ENCODE measurements at regions not wholly inside any gene's neighbourhood (a gene's known extent, or its start where the extent isn't known, plus 50 kb on each side); places are given as distances from the start of the nearest gene placed in this dataset.

DNA sequence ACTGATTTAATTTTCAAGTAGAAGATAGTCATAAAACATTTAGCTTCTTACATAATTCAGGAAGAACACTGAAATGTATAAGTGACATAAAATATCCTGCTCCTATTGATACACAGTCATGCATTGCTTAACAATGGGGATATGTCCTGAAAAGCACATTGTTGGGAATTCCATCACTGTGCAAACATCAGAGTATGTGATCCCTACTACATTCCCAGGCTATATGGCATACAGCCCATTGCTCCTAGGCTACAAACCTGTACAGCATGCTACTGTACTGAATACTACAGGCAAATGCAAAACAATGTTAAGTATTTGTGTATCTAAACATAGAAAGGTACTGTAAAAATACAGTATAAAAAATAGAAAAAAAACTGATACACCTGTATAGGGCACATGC is 723.9 kb upstream of the ARGLU1 start:
- Histone ChIP-seq H3K4me1 (ENCODE audit: control insufficient read depth in 3 of 3, insufficient read depth in 2 of 3, low read depth in 1 of 3, low read length in 2 of 3) (no peaks in the 10 kb centered on the region), H3K27me3 (ENCODE audit: control insufficient read depth in 3 of 3, insufficient read depth in 3 of 3, low read length in 3 of 3) (no peaks in the 10 kb centered on the region), H3K36me3 (ENCODE audit: control insufficient read depth in 3 of 3, insufficient read depth in 2 of 3, low read depth in 1 of 3, low read length in 3 of 3) (no peaks in the 10 kb centered on the region), H3K9me3 (ENCODE audit: control insufficient read depth in 2 of 2, insufficient read depth in 1 of 2, low read depth in 1 of 2, low read length in 1 of 2) (no peaks in the 10 kb centered on the region), H3K27ac (ENCODE audit: low read depth in 1 of 3, low read length in 2 of 3) (no peak overlapping the region), H3K4me3 (ENCODE audit: low read depth in 1 of 3, low read length in 3 of 3) (no peak overlapping the region)
- no peak for DNase-seq
- no peak for FAIRE-seq

DNA sequence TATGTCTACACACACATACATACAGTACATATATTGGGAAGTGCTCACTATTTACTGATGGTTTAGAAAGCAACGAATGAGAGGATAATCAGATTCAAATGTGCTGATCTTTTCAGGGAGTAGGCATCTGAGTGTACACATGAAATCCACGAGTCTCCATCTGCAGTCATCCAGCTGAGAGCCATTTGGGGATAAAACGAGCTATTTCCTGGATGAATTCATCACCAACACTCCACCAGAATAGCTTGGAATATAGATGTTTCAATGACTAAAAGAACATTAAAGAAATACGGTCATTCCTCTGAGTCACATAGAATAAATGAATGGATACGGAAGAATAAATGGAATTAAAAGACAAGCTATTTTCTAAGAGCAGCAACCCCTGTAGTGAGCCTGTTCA is 721.6 kb upstream of the ARGLU1 start:
- 66 to 70% (median 67%) methylated on average over 5 of the region's 5 CpGs for WGBS, 3 donors
- Histone ChIP-seq H3K9me3 (ENCODE audit: control insufficient read depth in 2 of 2, insufficient read depth in 1 of 2, low read depth in 1 of 2, low read length in 1 of 2) (no peaks in the 10 kb centered on the region), H3K27me3 (ENCODE audit: control insufficient read depth in 3 of 3, insufficient read depth in 3 of 3, low read length in 3 of 3) (no peaks in the 10 kb centered on the region), H3K4me1 (ENCODE audit: control insufficient read depth in 3 of 3, insufficient read depth in 2 of 3, low read depth in 1 of 3, low read length in 2 of 3) (no peaks in the 10 kb centered on the region), H3K36me3 (ENCODE audit: control insufficient read depth in 3 of 3, insufficient read depth in 2 of 3, low read depth in 1 of 3, low read length in 3 of 3) (no peaks in the 10 kb centered on the region), H3K27ac (ENCODE audit: low read depth in 1 of 3, low read length in 2 of 3) (no peak overlapping the region), H3K4me3 (ENCODE audit: low read depth in 1 of 3, low read length in 3 of 3) (no peak overlapping the region)
- DNase-seq (no peak), FAIRE-seq (no peak)

DNA sequence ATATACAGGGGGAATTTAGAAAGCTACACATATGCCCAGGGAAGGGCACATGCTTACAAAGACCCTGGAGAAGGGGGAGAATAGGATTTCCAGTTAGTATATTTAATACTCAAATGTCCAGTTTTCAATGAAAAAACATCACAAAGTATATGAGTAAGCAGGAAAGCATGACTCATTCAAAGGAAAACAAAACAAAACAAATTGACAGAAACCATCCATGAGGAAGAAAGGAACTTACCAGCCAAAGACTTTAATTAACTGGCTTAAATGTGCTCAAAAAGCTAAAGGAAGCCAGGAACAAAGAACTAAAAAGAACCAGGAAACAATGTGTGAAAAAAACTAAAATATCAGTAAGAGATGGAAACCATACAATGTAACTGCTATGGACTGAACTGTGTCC is 716.2 kb upstream of the ARGLU1 start:
- no peak overlapping the region for H3K4me3 ChIP-seq (ENCODE audit: low read depth in 1 of 3, low read length in 3 of 3)
- H3K27me3 ChIP-seq (ENCODE audit: control insufficient read depth in 3 of 3, insufficient read depth in 3 of 3, low read length in 3 of 3): no peaks in the 10 kb centered on the region
- FAIRE-seq (no peak), DNase-seq (no peak)
- H3K4me1 ChIP-seq (ENCODE audit: control insufficient read depth in 3 of 3, insufficient read depth in 2 of 3, low read depth in 1 of 3, low read length in 2 of 3): no peaks in the 10 kb centered on the region
- H3K27ac ChIP-seq (ENCODE audit: low read depth in 1 of 3, low read length in 2 of 3): no peak overlapping the region
- H3K9me3 ChIP-seq (ENCODE audit: control insufficient read depth in 2 of 2, insufficient read depth in 1 of 2, low read depth in 1 of 2, low read length in 1 of 2): no peaks in the 10 kb centered on the region
- no peaks in the 10 kb centered on the region for H3K36me3 ChIP-seq (ENCODE audit: control insufficient read depth in 3 of 3, insufficient read depth in 2 of 3, low read depth in 1 of 3, low read length in 3 of 3)

DNA sequence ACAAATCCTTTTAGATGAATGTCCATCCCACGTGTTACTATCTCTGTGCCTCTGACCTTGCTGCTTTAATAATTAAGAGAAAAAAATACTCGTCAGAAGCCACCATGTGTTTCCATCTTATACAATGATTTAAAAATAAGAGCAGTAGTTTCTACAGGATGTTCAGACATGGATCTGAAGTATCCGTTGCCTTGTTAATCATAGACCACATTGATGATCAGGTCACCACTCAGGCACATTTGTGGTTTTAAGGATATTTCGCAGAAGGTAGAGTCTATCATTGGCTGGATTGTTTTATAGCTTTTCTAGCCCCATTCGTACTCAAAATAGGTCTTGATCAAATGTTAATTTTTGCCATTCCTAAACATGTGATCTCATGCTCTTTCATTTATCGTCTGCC is 710.0 kb upstream of the ARGLU1 start:
- DNase-seq (no peak), FAIRE-seq (no peak)
- Histone ChIP-seq H3K4me1 (ENCODE audit: control insufficient read depth in 3 of 3, insufficient read depth in 2 of 3, low read depth in 1 of 3, low read length in 2 of 3) (no peaks in the 10 kb centered on the region), H3K27ac (ENCODE audit: low read depth in 1 of 3, low read length in 2 of 3) (no peak overlapping the region), H3K4me3 (ENCODE audit: low read depth in 1 of 3, low read length in 3 of 3) (no peak overlapping the region), H3K9me3 (ENCODE audit: control insufficient read depth in 2 of 2, insufficient read depth in 1 of 2, low read depth in 1 of 2, low read length in 1 of 2) (no peaks in the 10 kb centered on the region), H3K27me3 (ENCODE audit: control insufficient read depth in 3 of 3, insufficient read depth in 3 of 3, low read length in 3 of 3) (no peaks in the 10 kb centered on the region), H3K36me3 (ENCODE audit: control insufficient read depth in 3 of 3, insufficient read depth in 2 of 3, low read depth in 1 of 3, low read length in 3 of 3) (no peaks in the 10 kb centered on the region)
- 77 to 86% (median 81%) methylated on average over 6 of the region's 6 CpGs for whole genome bisulfite sequencing, 3 donors

DNA sequence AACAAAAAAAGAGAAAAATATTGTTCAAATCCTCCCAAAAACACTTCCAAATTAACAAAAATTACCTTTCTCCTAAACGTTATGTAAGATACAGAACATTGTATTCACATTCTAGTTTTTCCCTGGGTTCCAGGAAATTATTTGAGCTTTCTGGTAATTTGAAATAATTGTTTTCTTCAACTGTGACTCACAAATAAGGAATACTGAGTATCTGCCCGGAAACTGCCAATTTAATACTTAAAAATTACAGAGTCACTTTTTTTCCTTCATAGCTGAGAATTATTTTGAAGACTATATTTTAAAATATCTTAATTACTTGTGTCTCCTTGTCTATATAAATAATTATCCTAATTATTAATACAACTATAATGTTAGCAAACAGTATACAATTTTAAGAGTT is 709.0 kb upstream of the ARGLU1 start:
- DNase-seq (no peak), FAIRE-seq (no peak)
- Histone ChIP-seq H3K4me3 (ENCODE audit: low read depth in 1 of 3, low read length in 3 of 3) (no peak overlapping the region), H3K27ac (ENCODE audit: low read depth in 1 of 3, low read length in 2 of 3) (no peak overlapping the region), H3K36me3 (ENCODE audit: control insufficient read depth in 3 of 3, insufficient read depth in 2 of 3, low read depth in 1 of 3, low read length in 3 of 3) (no peaks in the 10 kb centered on the region), H3K27me3 (ENCODE audit: control insufficient read depth in 3 of 3, insufficient read depth in 3 of 3, low read length in 3 of 3) (no peaks in the 10 kb centered on the region), H3K9me3 (ENCODE audit: control insufficient read depth in 2 of 2, insufficient read depth in 1 of 2, low read depth in 1 of 2, low read length in 1 of 2) (no peaks in the 10 kb centered on the region), H3K4me1 (ENCODE audit: control insufficient read depth in 3 of 3, insufficient read depth in 2 of 3, low read depth in 1 of 3, low read length in 2 of 3) (no peaks in the 10 kb centered on the region)
- 68 to 71% (median 70%) methylated on average over 2 of the region's 2 CpGs for WGBS, 3 donors

DNA sequence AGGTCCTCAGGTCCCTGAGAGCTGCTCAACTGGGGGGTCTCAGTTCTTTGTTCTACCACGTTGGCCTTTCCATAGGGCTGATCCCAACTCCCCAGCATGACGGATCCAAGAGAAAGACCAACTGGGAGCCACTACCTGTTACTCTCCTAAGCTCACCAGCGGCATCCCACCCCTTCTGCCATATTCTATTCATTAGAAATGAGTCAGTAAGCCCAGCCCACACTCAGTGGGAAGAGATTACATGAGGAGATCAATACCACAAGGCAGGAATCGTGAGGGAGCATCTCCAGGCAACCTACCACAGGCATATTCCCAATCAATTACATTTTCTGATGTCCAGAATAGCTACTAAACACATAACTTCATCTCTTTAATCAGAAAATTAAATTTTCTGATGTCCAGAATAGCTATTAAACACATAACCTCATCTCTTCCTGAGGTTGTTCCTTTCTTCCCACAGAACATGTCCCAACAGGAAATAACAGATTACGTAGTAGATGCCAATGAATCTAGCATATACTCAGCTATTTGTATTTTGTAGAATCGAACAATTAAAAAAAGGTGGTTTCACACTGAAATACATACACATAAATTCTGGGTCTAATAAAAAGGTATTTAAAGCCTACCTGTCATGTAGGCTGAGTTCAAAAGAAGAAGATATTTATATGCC is 708.1 kb upstream of the ARGLU1 start:
- no peak for FAIRE-seq

DNA sequence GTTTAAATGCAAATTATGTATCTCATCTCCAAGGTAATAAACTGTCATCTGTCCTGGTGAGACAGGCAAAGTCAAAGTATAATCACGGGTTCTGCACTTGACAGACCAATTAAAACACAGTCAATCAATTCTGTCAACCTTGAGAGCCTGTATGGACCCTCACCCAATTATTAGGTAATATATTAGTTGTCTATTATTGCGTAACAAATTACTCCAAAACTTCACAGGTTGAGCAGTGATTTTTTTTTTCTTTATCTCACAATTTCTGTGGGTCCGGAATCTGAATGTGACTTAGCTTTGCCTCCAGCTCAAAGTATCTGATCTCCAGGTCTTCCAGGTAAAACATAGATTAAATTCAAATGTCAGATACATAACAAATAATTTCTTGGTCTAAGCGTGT is 707.4 kb upstream of the ARGLU1 start:
- H3K9me3 ChIP-seq (ENCODE audit: control insufficient read depth in 2 of 2, insufficient read depth in 1 of 2, low read depth in 1 of 2, low read length in 1 of 2): no peaks in the 10 kb centered on the region
- WGBS, 3 donors: 68 to 88% (median 72%) methylated on average over 4 of the region's 4 CpGs
- no peak for FAIRE-seq
- no peaks in the 10 kb centered on the region for H3K4me1 ChIP-seq (ENCODE audit: control insufficient read depth in 3 of 3, insufficient read depth in 2 of 3, low read depth in 1 of 3, low read length in 2 of 3)
- no peak overlapping the region for H3K4me3 ChIP-seq (ENCODE audit: low read depth in 1 of 3, low read length in 3 of 3)
- H3K27ac ChIP-seq (ENCODE audit: low read depth in 1 of 3, low read length in 2 of 3): no peak overlapping the region
- DNase-seq: no peak
- H3K27me3 ChIP-seq (ENCODE audit: control insufficient read depth in 3 of 3, insufficient read depth in 3 of 3, low read length in 3 of 3): no peaks in the 10 kb centered on the region
- H3K36me3 ChIP-seq (ENCODE audit: control insufficient read depth in 3 of 3, insufficient read depth in 2 of 3, low read depth in 1 of 3, low read length in 3 of 3): no peaks in the 10 kb centered on the region

More for the DNA sequence above, 708.1 kb upstream of the ARGLU1 start:
- no peak for DNase-seq
- Histone ChIP-seq H3K36me3 (ENCODE audit: control insufficient read depth in 3 of 3, insufficient read depth in 2 of 3, low read depth in 1 of 3, low read length in 3 of 3) (no peaks in the 10 kb centered on the region), H3K9me3 (ENCODE audit: control insufficient read depth in 2 of 2, insufficient read depth in 1 of 2, low read depth in 1 of 2, low read length in 1 of 2) (no peaks in the 10 kb centered on the region), H3K4me1 (ENCODE audit: control insufficient read depth in 3 of 3, insufficient read depth in 2 of 3, low read depth in 1 of 3, low read length in 2 of 3) (no peaks in the 10 kb centered on the region), H3K27ac (ENCODE audit: low read depth in 1 of 3, low read length in 2 of 3) (no peak overlapping the region), H3K4me3 (ENCODE audit: low read depth in 1 of 3, low read length in 3 of 3) (no peak overlapping the region), H3K27me3 (ENCODE audit: control insufficient read depth in 3 of 3, insufficient read depth in 3 of 3, low read length in 3 of 3) (no peaks in the 10 kb centered on the region)
- WGBS, 3 donors: 68 to 76% (median 69%) methylated on average over 6 of the region's 6 CpGs

DNA sequence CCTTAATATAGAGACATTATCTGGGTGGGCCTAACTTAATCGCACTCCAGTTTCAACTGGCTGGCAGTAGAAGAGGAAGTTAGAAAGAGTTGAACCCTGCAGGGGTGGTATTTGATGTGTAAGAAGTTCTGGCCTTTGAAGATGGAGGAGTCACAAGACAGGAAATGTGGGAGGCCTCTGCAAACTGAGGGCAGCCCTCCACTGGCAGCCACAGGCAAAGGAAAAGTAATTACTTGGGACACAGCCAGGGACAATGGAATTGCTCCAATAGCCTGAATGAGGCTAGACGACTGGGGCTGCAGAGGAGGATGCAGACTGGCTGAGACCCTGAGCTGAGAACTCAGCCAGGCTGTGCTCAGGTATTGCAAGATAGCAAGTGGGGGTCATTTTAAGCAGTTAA is 703.3 kb upstream of the ARGLU1 start:
- Histone ChIP-seq H3K4me1 (ENCODE audit: control insufficient read depth in 3 of 3, insufficient read depth in 2 of 3, low read depth in 1 of 3, low read length in 2 of 3) (no peaks in the 10 kb centered on the region), H3K27ac (ENCODE audit: low read depth in 1 of 3, low read length in 2 of 3) (no peak overlapping the region), H3K27me3 (ENCODE audit: control insufficient read depth in 3 of 3, insufficient read depth in 3 of 3, low read length in 3 of 3) (no peaks in the 10 kb centered on the region), H3K4me3 (ENCODE audit: low read depth in 1 of 3, low read length in 3 of 3) (no peak overlapping the region), H3K36me3 (ENCODE audit: control insufficient read depth in 3 of 3, insufficient read depth in 2 of 3, low read depth in 1 of 3, low read length in 3 of 3) (no peaks in the 10 kb centered on the region), H3K9me3 (ENCODE audit: control insufficient read depth in 2 of 2, insufficient read depth in 1 of 2, low read depth in 1 of 2, low read length in 1 of 2) (no peaks in the 10 kb centered on the region)
- DNase-seq: no peak
- FAIRE-seq: no peak
- WGBS, 3 donors: 43 to 51% (median 45%) methylated on average over 2 of the region's 2 CpGs

DNA sequence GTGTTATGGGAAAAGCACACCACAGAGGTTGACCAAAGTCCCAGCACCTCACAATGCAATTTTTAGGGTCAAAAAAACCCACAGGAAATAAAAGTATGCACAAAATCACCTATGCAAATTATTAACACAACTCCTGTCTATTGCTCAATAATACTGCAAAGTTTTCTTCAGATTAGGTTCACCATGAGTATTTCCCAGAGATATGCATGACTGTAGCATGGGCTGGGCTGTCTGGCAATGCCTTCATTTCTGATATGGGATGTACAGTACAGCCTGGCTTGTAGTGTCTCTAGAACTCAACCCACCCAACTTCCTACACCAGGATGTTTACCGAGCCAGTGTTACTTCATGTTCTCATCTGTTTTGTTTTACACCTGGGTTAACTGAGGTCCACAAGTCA is 698.7 kb upstream of the ARGLU1 start:
- Histone ChIP-seq H3K36me3 (ENCODE audit: control insufficient read depth in 3 of 3, insufficient read depth in 2 of 3, low read depth in 1 of 3, low read length in 3 of 3) (no peaks in the 10 kb centered on the region), H3K27ac (ENCODE audit: low read depth in 1 of 3, low read length in 2 of 3) (no peak overlapping the region), H3K27me3 (ENCODE audit: control insufficient read depth in 3 of 3, insufficient read depth in 3 of 3, low read length in 3 of 3) (no peaks in the 10 kb centered on the region), H3K4me1 (ENCODE audit: control insufficient read depth in 3 of 3, insufficient read depth in 2 of 3, low read depth in 1 of 3, low read length in 2 of 3) (no peaks in the 10 kb centered on the region), H3K9me3 (ENCODE audit: control insufficient read depth in 2 of 2, insufficient read depth in 1 of 2, low read depth in 1 of 2, low read length in 1 of 2) (no peaks in the 10 kb centered on the region), H3K4me3 (ENCODE audit: low read depth in 1 of 3, low read length in 3 of 3) (no peak overlapping the region)
- FAIRE-seq (no peak), DNase-seq (no peak)
- 83 to 89% (median 89%) methylated on average over 1 of the region's 1 CpG for WGBS, 3 donors
